Fibroblast of peridontal ligament (primary cell): ENCODE measurements at regions not wholly inside any gene's neighbourhood (a gene's known extent, or its start where the extent isn't known, plus 50 kb on each side); places are given as distances from the start of the nearest gene placed in this dataset.

ENCODE experiments used
- DNase-seq: peaks from one replicate; pipeline ENCODE4 v3.0.0-alpha.2; 2010; ENCODE audit errors: extremely low read depth

- DNase-seq, result peak; percentile 32
These were observed 151.4 kb downstream of the RAP2B start for GRCh38 chr3:153313302-153313965.

- no peak for DNase-seq
These were observed 152.0 kb downstream of the RAP2B start for GRCh38 chr3:153314038-153314437.

GRCh38 chr3:153315781-153316180, 153.8 kb downstream of the RAP2B start:
- peak; percentile 96 for DNase-seq

- no peak for DNase-seq
These were observed 157.9 kb downstream of the RAP2B start for GRCh38 chr3:153319705-153320554.

GRCh38 chr3:153320585-153321128, 158.6 kb downstream of the RAP2B start:
- DNase-seq, result no peak

- DNase-seq, result no peak
These were observed 166.7 kb downstream of the RAP2B start for GRCh38 chr3:153328690-153329089.

GRCh38 chr3:153330901-153331300, 168.9 kb downstream of the RAP2B start:
- peak; percentile 23 for DNase-seq

GRCh38 chr3:153331676-153332075, 169.7 kb downstream of the RAP2B start:
- no peak for DNase-seq

GRCh38 chr3:153334558-153334957, 172.5 kb downstream of the RAP2B start:
- DNase-seq, result no peak

- no peak for DNase-seq
These were observed 175.3 kb downstream of the RAP2B start for GRCh38 chr3:153337369-153337768.

GRCh38 chr3:153338487-153338886, 176.5 kb downstream of the RAP2B start:
- DNase-seq, result peak; percentile 68

GRCh38 chr3:153339065-153339464, 177.0 kb downstream of the RAP2B start:
- DNase-seq, result peak; percentile 30

GRCh38 chr3:153343988-153344782, 182.2 kb downstream of the RAP2B start:
- DNase-seq, result no peak

- no peak for DNase-seq
These were observed 186.6 kb downstream of the RAP2B start for GRCh38 chr3:153348457-153349107.

GRCh38 chr3:153349108-153349499, 187.1 kb downstream of the RAP2B start:
- DNase-seq, result no peak

- DNase-seq, result peak; percentile 66
These were observed 188.4 kb downstream of the RAP2B start for GRCh38 chr3:153350420-153350819.

GRCh38 chr3:153354641-153355040, 192.6 kb downstream of the RAP2B start:
- no peak for DNase-seq

- no peak for DNase-seq
These were observed 193.5 kb downstream of the RAP2B start for GRCh38 chr3:153355559-153355958.

GRCh38 chr3:153356908-153357307, 194.9 kb downstream of the RAP2B start:
- no peak for DNase-seq

- no peak for DNase-seq
These were observed 195.4 kb downstream of the RAP2B start for GRCh38 chr3:153357436-153357835.

- no peak for DNase-seq
These were observed 207.7 kb downstream of the RAP2B start for GRCh38 chr3:153369561-153370374.
